Endothelial cell of umbilical vein (primary cell): ENCODE measurements at regions not wholly inside any gene's neighbourhood (a gene's known extent, or its start where the extent isn't known, plus 50 kb on each side); places are given as distances from the start of the nearest gene placed in this dataset.

Source experiments
- BruUV-seq: library from RNA; stranded (reverse); fragments of 400-500 nt; replicated peaks from 2 replicates; lab custom pipeline; 2021; lab: Mats Ljungman, UMichigan
- CTCF ChIA-PET: fragments of 300-600, 350-600 bp; sonication (Branson Sonifier 250); formaldehyde crosslinking; loops from one replicate; lab custom pipeline; 2021; ENCODE audit warnings: antibody characterized with exemption, inconsistent platforms; lab: Charles Lee
- POLR2A ChIA-PET: fragments of 300-600, 350-600 bp; sonication (Branson Sonifier 250); formaldehyde crosslinking; loops from one replicate; lab custom pipeline; 2021; ENCODE audit warnings: antibody characterized with exemption, inconsistent platforms; lab: Charles Lee
- DNase-seq: peaks from one replicate; pipeline ENCODE4 v3.0.0-alpha.2; 2011; ENCODE audit warnings: low read depth, low spot score
- FAIRE-seq: peaks from 2 replicates; lab custom pipeline; 2011; peaks lifted over from hg19 to GRCh38; lab: Jason Lieb, UNC
- H2AFZ ChIP-seq: 2 replicates; pipeline ENCODE4 v1.6.0; 2012; ENCODE audit warnings: low read depth, low read length, control low read depth, inconsistent platforms
- H3K27ac ChIP-seq: 2 replicates; pipeline ENCODE4 v1.5.1; 2011; ENCODE audit warnings: low read depth, mild to moderate bottlenecking, control low read depth, low read length, moderate library complexity; ENCODE audit not compliant: insufficient read depth
- H3K27me3 ChIP-seq, 2 experiments: 2 replicates each; pipeline versions ENCODE4 v1.6.0 to v1.6.1; 2011; ENCODE audit warnings: low read length in 2 of 2, mixed read lengths in 1 of 2; ENCODE audit not compliant: control insufficient read depth in 2 of 2, insufficient read depth in 2 of 2
- H3K36me3 ChIP-seq, 2 experiments: 2 replicates in 1 of 2; 3 replicates in 1 of 2; pipeline ENCODE4 v1.5.1; 2011; ENCODE audit warnings: low read length in 2 of 2, mild to moderate bottlenecking in 1 of 2, moderate library complexity in 1 of 2; ENCODE audit not compliant: control insufficient read depth in 2 of 2, insufficient read depth in 2 of 2; ENCODE audit errors: extremely low read depth in 1 of 2
- H3K4me1 ChIP-seq: 3 replicates; pipeline ENCODE4 v1.5.1; 2011; ENCODE audit warnings: mild to moderate bottlenecking, low read length; ENCODE audit not compliant: control insufficient read depth, insufficient read depth; ENCODE audit errors: extremely low read depth
- H3K4me2 ChIP-seq: 2 replicates; pipeline ENCODE4 v1.6.1; 2011; ENCODE audit warnings: low read length, control low read depth, mixed read lengths; ENCODE audit not compliant: insufficient read depth
- H3K4me3 ChIP-seq, 3 experiments: fragments of 200-600 bp in 1 of 3; sonication (generic), shearing (Covaris generic) in 1 of 3; replicated peaks in 1 of 3; 2 replicates each; pipeline ENCODE4 v1.5.1; 2011 to 2016; ENCODE audit warnings: control low read depth in 3 of 3, low read length in 3 of 3, mild to moderate bottlenecking in 2 of 3, inconsistent platforms in 1 of 3, low read depth in 1 of 3, moderate library complexity in 1 of 3; ENCODE audit not compliant: insufficient read depth in 1 of 3
- H3K79me2 ChIP-seq: 2 replicates; pipeline ENCODE4 v1.6.0; 2012; ENCODE audit warnings: low read length, inconsistent platforms; ENCODE audit not compliant: control insufficient read depth, insufficient read depth
- H3K9ac ChIP-seq: replicated peaks from 2 replicates; pipeline ENCODE3; 2011; ENCODE audit warnings: low read length, control low read depth; ENCODE audit not compliant: insufficient read depth; ENCODE audit errors: extremely low read depth
- H3K9me1 ChIP-seq: replicated peaks from 3 replicates; pipeline ENCODE4 v1.6.0; 2011; ENCODE audit warnings: mild to moderate bottlenecking, low read length; ENCODE audit not compliant: control insufficient read depth, insufficient read depth; ENCODE audit errors: extremely low read depth
- H3K9me3 ChIP-seq: replicated peaks from 2 replicates; pipeline ENCODE4 v1.5.1; 2012; ENCODE audit warnings: low read length, inconsistent platforms; ENCODE audit not compliant: control insufficient read depth, insufficient read depth
- H4K20me1 ChIP-seq: replicated peaks from 2 replicates; pipeline ENCODE3; 2011; ENCODE audit warnings: mild to moderate bottlenecking, low read length; ENCODE audit not compliant: control insufficient read depth, insufficient read depth; ENCODE audit errors: extremely low read depth
- EZH2 ChIP-seq: IDR thresholded peaks from 2 replicates; pipeline ENCODE4 v1.6.1; 2012; ENCODE audit warnings: borderline replicate concordance, low read depth, mild to moderate bottlenecking, moderate library complexity, low read length, inconsistent platforms; ENCODE audit not compliant: severe bottlenecking
- FOS ChIP-seq: IDR thresholded peaks from 2 replicates; pipeline ENCODE4 v1.6.1; 2011; ENCODE audit warnings: mild to moderate bottlenecking, low read length, moderate library complexity, borderline replicate concordance; ENCODE audit not compliant: insufficient read depth
- GATA2 ChIP-seq: IDR thresholded peaks from 2 replicates; pipeline ENCODE4 v1.7.0; 2011; ENCODE audit warnings: low read depth, mild to moderate bottlenecking, moderate library complexity, mixed read lengths, low read length; ENCODE audit not compliant: insufficient read length, insufficient read depth
- JUN ChIP-seq: IDR thresholded peaks from 2 replicates; pipeline ENCODE4 v1.6.1; 2011; ENCODE audit warnings: borderline replicate concordance, low read depth; ENCODE audit not compliant: insufficient read length, insufficient read depth
- MAX ChIP-seq: IDR thresholded peaks from 2 replicates; pipeline ENCODE4 v1.6.1; 2011; ENCODE audit not compliant: insufficient read depth, insufficient read length
- MYC ChIP-seq: IDR thresholded peaks from one replicate; pipeline ENCODE4 v1.6.1; 2011; ENCODE audit warnings: mild to moderate bottlenecking, low read depth, low read length
- POLR2A ChIP-seq: IDR thresholded peaks from 2 replicates; pipeline ENCODE4 v1.6.1; 2012; ENCODE audit warnings: low read depth, mild to moderate bottlenecking, control low read depth, low read length
- POLR2AphosphoS5 ChIP-seq: IDR thresholded peaks from 2 replicates; pipeline ENCODE4 v1.6.1; 2012; ENCODE audit warnings: low read depth, mild to moderate bottlenecking, control low read depth, low read length, moderate library complexity; ENCODE audit not compliant: insufficient read depth
- dilution Hi-C: fragments of 300-500 bp; cut with MboI; formaldehyde crosslinking; loops from one replicate; pipeline ENCODE4 v1.15.0; 2019; ENCODE audit warnings: low sequenced_read_pairs; ENCODE audit not compliant: extremely low pct_ligation_motif_present
- intact Hi-C: fragments of 100-400 bp; cut with micrococcal nuclease; formaldehyde crosslinking; loops from one replicate; pipeline ENCODE4 v1.10.0; 2022
- TF ChIP-seq, protein P1 (sequence below), 2 donors: IDR thresholded peaks; 1 replicate in 1 of 2; 2 replicates in 1 of 2; pipeline ENCODE4 v1.5.1; 2011; ENCODE audit warnings: low read length in 2 of 2, mild to moderate bottlenecking in 2 of 2, moderate library complexity in 2 of 2, control low read depth in 1 of 2, inconsistent platforms in 1 of 2, low read depth in 1 of 2; ENCODE audit not compliant: insufficient read depth in 1 of 2; ENCODE audit errors: extremely low read depth in 1 of 2

DNA sequence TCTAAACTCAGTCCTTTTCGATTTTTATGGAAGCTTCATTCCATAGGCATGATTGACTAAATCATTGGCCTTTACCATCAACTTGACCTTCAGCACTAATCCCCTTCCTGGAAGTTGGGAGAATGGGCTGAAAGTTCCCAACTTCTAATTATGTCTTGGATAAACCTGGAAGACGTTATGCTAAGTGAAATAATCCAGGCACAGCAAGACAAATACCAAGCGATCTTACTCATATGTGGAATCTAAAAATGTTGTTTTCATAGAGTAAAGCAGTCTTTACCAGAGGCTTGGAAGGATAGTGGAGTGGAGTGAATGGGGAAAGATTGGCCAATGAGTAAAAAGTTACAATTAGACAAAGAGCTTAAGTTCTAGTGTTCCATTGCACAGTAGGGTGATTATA lies 1453.2 kb downstream of the PLA2G4A start:
- Histone ChIP-seq H3K27me3 (no peaks in the 10 kb centered on the region), H3K9me1 (no peaks in the 10 kb centered on the region), H3K4me3 (no peak overlapping the region), H3K9me3 (no peaks in the 10 kb centered on the region), H3K4me1 (no peaks in the 10 kb centered on the region), H3K27ac (no peak overlapping the region), H2AFZ (no peak overlapping the region), H3K36me3 (no peaks in the 10 kb centered on the region), H3K4me2 (no peak overlapping the region), H3K79me2 (no peaks in the 10 kb centered on the region), H4K20me1 (no peaks in the 10 kb centered on the region), H3K9ac (no peak overlapping the region)
- no TSS peak for BruUV-seq
- no peak for DNase-seq
- dilution Hi-C loops (no loop called here), intact Hi-C loops (no loop called here)
- POLR2A ChIA-PET: no interaction called here
- FAIRE-seq: no peak
- CTCF ChIA-PET: interaction anchor here (0.9 kb wide), 1 partner anchor 353 kb away, joined by 3 read pairs; no protein-coding TSS in a partner anchor
- TF ChIP-seq POLR2AphosphoS5: no peak
- no peak for TF ChIP-seq EZH2
- no peak for TF ChIP-seq GATA2
- no peak for TF ChIP-seq JUN
- no peak for TF ChIP-seq POLR2A
- TF ChIP-seq FOS: no peak
- TF ChIP-seq, protein P1, sequence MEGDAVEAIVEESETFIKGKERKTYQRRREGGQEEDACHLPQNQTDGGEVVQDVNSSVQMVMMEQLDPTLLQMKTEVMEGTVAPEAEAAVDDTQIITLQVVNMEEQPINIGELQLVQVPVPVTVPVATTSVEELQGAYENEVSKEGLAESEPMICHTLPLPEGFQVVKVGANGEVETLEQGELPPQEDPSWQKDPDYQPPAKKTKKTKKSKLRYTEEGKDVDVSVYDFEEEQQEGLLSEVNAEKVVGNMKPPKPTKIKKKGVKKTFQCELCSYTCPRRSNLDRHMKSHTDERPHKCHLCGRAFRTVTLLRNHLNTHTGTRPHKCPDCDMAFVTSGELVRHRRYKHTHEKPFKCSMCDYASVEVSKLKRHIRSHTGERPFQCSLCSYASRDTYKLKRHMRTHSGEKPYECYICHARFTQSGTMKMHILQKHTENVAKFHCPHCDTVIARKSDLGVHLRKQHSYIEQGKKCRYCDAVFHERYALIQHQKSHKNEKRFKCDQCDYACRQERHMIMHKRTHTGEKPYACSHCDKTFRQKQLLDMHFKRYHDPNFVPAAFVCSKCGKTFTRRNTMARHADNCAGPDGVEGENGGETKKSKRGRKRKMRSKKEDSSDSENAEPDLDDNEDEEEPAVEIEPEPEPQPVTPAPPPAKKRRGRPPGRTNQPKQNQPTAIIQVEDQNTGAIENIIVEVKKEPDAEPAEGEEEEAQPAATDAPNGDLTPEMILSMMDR (IDR thresholded peaks at IDR 0.05; ENCODE audit: extremely low read depth in 1 of 2, insufficient read depth in 1 of 2, low read depth in 1 of 2, low read length in 2 of 2): no peak
- no peak for TF ChIP-seq MAX
- TF ChIP-seq MYC: no peak
